22Rv1 (cell line): ENCODE measurements at regions not wholly inside any gene's neighbourhood (a gene's known extent, or its start where the extent isn't known, plus 50 kb on each side); places are given as distances from the start of the nearest gene placed in this dataset.

Experiments used
- CTCF ChIP-seq: fragments of 450-650 bp; IDR thresholded peaks from 2 replicates; pipeline ENCODE4 v1.5.1; 2017; ENCODE audit warnings: mild to moderate bottlenecking
- ZFX ChIP-seq: fragments of 450-650 bp; IDR thresholded peaks from 2 replicates; pipeline ENCODE4 v1.6.1; 2017; ENCODE audit warnings: antibody characterized with exemption, borderline replicate concordance

- TF ChIP-seq CTCF (no peak), ZFX (no peak)
These were observed 54.6 kb downstream of the ZFP36L2 start for GRCh38 chr2:43171789-43172188.
